Keratinocyte (primary cell): ENCODE measurements at regions not wholly inside any gene's neighbourhood (a gene's known extent, or its start where the extent isn't known, plus 50 kb on each side); places are given as distances from the start of the nearest gene placed in this dataset.

ENCODE experiments used
- DNase-seq: peaks from one replicate; pipeline ENCODE4 v3.0.0-alpha.2; 2011; ENCODE audit warnings: low read depth, missing footprints, low spot score
- FAIRE-seq: peaks from 2 replicates; lab custom pipeline; 2011; peaks lifted over from hg19 to GRCh38; lab: Jason Lieb, UNC
- H2AFZ ChIP-seq: 2 replicates; pipeline ENCODE4 v1.6.0; 2012; ENCODE audit warnings: low read length, control low read depth, inconsistent platforms; ENCODE audit not compliant: control insufficient read depth
- H3K27ac ChIP-seq: 2 replicates; pipeline ENCODE4 v1.5.1; 2011; ENCODE audit warnings: low read length; ENCODE audit not compliant: control insufficient read depth, insufficient read depth
- H3K27me3 ChIP-seq: 3 replicates; pipeline ENCODE4 v1.6.0; 2011; ENCODE audit warnings: low read length; ENCODE audit not compliant: control insufficient read depth, insufficient read depth; ENCODE audit errors: extremely low read depth
- H3K36me3 ChIP-seq, 2 experiments: 2 replicates in 1 of 2; 3 replicates in 1 of 2; pipeline ENCODE4 v1.5.1; 2011; ENCODE audit warnings: low read length in 2 of 2, mild to moderate bottlenecking in 1 of 2; ENCODE audit not compliant: control insufficient read depth in 2 of 2, insufficient read depth in 2 of 2; ENCODE audit errors: extremely low read depth in 1 of 2
- H3K4me1 ChIP-seq: 3 replicates; pipeline ENCODE4 v1.5.1; 2011; ENCODE audit warnings: low read length; ENCODE audit not compliant: control insufficient read depth, insufficient read depth; ENCODE audit errors: extremely low read depth
- H3K4me2 ChIP-seq: 3 replicates; pipeline ENCODE4 v1.6.0; 2011; ENCODE audit warnings: low read depth, low read length; ENCODE audit not compliant: control insufficient read depth, insufficient read depth; ENCODE audit errors: extremely low read depth
- H3K4me3 ChIP-seq, 3 experiments: fragments of 200-600 bp in 1 of 3; sonication (generic) in 1 of 3; 2 replicates in 2 of 3; 3 replicates in 1 of 3; pipeline ENCODE4 v1.5.1; 2011 to 2016; ENCODE audit warnings: low read length in 3 of 3, mild to moderate bottlenecking in 3 of 3, control low read depth in 2 of 3, inconsistent platforms in 1 of 3, low read depth in 1 of 3, mixed read lengths in 1 of 3, mixed run types in 1 of 3, moderate library complexity in 1 of 3; ENCODE audit not compliant: control insufficient read depth in 2 of 3, insufficient read depth in 2 of 3; ENCODE audit errors: extremely low read depth in 1 of 3
- H3K79me2 ChIP-seq: 2 replicates; pipeline ENCODE4 v1.6.0; 2012; ENCODE audit warnings: low read length; ENCODE audit not compliant: control insufficient read depth, insufficient read depth
- H3K9ac ChIP-seq: 3 replicates; pipeline ENCODE4 v1.6.0; 2011; ENCODE audit warnings: low read length; ENCODE audit not compliant: control insufficient read depth, insufficient read depth; ENCODE audit errors: extremely low read depth
- H3K9me1 ChIP-seq: 3 replicates; pipeline ENCODE4 v1.6.0; 2011; ENCODE audit warnings: low read length; ENCODE audit not compliant: control insufficient read depth, insufficient read depth; ENCODE audit errors: extremely low read depth
- H3K9me3 ChIP-seq: 2 replicates; pipeline ENCODE4 v1.5.1; 2012; ENCODE audit warnings: low read depth, low read length; ENCODE audit not compliant: control insufficient read depth
- H4K20me1 ChIP-seq: 3 replicates; pipeline ENCODE4 v1.6.0; 2011; ENCODE audit warnings: low read length; ENCODE audit not compliant: control insufficient read depth, insufficient read depth; ENCODE audit errors: extremely low read depth
- CTCF ChIP-seq, 3 experiments: IDR thresholded peaks in 1 of 3; conservative IDR thresholded peaks in 1 of 3; optimal IDR thresholded peaks in 1 of 3; 2 replicates in 2 of 3; 3 replicates in 1 of 3; pipeline versions ENCODE3 to v1.5.1; 2011; ENCODE audit warnings: low read length in 3 of 3, mild to moderate bottlenecking in 3 of 3, moderate library complexity in 2 of 3, control low read depth in 1 of 3, inconsistent platforms in 1 of 3; ENCODE audit not compliant: insufficient read depth in 2 of 3; ENCODE audit errors: extremely low read depth in 1 of 3
- EZH2 ChIP-seq: IDR thresholded peaks from one replicate; pipeline ENCODE4 v1.6.1; 2012; ENCODE audit warnings: inconsistent platforms, mild to moderate bottlenecking, low read length, moderate library complexity
- dilution Hi-C: fragments of 300-500 bp; cut with MboI; formaldehyde crosslinking; loops from one replicate; pipeline ENCODE4 v1.7.0; 2020; ENCODE audit warnings: low sequenced_read_pairs; ENCODE audit not compliant: extremely low pct_ligation_motif_present

- DNase-seq: no peak
- no peak overlapping the region for H3K4me3 ChIP-seq
- no peaks in the 10 kb centered on the region for H4K20me1 ChIP-seq
- no peak overlapping the region for H3K9ac ChIP-seq
- no peak overlapping the region for H2AFZ ChIP-seq
- FAIRE-seq: no peak
- H3K27ac ChIP-seq: no peak overlapping the region
- dilution Hi-C loops: no loop called here
- no peak for TF ChIP-seq CTCF (optimal IDR thresholded peaks at IDR 0.05 in 1 of 3, IDR thresholded peaks at IDR 0.05 in 1 of 3, conservative IDR thresholded peaks at IDR 0.05 in 1 of 3; ENCODE audit: extremely low read depth in 1 of 3, insufficient read depth in 2 of 3, low read length in 3 of 3)
- no peak for TF ChIP-seq EZH2
- no peaks in the 10 kb centered on the region for H3K9me1 ChIP-seq
- H3K27me3 ChIP-seq: no peaks in the 10 kb centered on the region
- H3K36me3 ChIP-seq: no peaks in the 10 kb centered on the region
- peaks cover 14% of the 10 kb centered on the region for H3K4me1 ChIP-seq
- H3K79me2 ChIP-seq: no peaks in the 10 kb centered on the region
- no peak overlapping the region for H3K4me2 ChIP-seq
- H3K9me3 ChIP-seq: no peaks in the 10 kb centered on the region
These were observed 139.2 kb upstream of the SLC30A5 start for GRCh38 chr5:68954618-68954910.

- H3K9ac ChIP-seq: no peak overlapping the region
- DNase-seq (no peak), FAIRE-seq (no peak)
- no peaks in the 10 kb centered on the region for H3K79me2 ChIP-seq
- no peak overlapping the region for H2AFZ ChIP-seq
- H3K4me2 ChIP-seq: no peak overlapping the region
- H3K27ac ChIP-seq: no peak overlapping the region
- H3K9me1 ChIP-seq: no peaks in the 10 kb centered on the region
- dilution Hi-C loops: no loop called here
- no peaks in the 10 kb centered on the region for H3K9me3 ChIP-seq
- TF ChIP-seq CTCF (optimal IDR thresholded peaks at IDR 0.05 in 1 of 3, IDR thresholded peaks at IDR 0.05 in 1 of 3, conservative IDR thresholded peaks at IDR 0.05 in 1 of 3; ENCODE audit: extremely low read depth in 1 of 3, insufficient read depth in 2 of 3, low read length in 3 of 3) (no peak), EZH2 (no peak)
- no peaks in the 10 kb centered on the region for H3K27me3 ChIP-seq
- H3K36me3 ChIP-seq: no peaks in the 10 kb centered on the region
- H4K20me1 ChIP-seq: no peaks in the 10 kb centered on the region
- H3K4me3 ChIP-seq: no peak overlapping the region
- no peaks in the 10 kb centered on the region for H3K4me1 ChIP-seq
These were observed 136.2 kb upstream of the SLC30A5 start for GRCh38 chr5:68957591-68957990.
